Ovary (tissue), 7 donors: ENCODE measurements at regions not wholly inside any gene's neighbourhood (a gene's known extent, or its start where the extent isn't known, plus 50 kb on each side); places are given as distances from the start of the nearest gene placed in this dataset.

Source experiments
- DNase-seq, 5 donors: peaks; one replicate each; pipeline ENCODE4 v3.0.0-alpha.2; 2019 to 2020
- H3K27ac ChIP-seq, 2 donors: fragments of 200-600 bp; one replicate each; pipeline versions ENCODE4 v1.5.1 to v1.8.0; 2019 to 2022
- H3K27me3 ChIP-seq: fragments of 200-600 bp; one replicate; pipeline ENCODE4 v1.8.0; 2022
- H3K36me3 ChIP-seq: fragments of 200-600 bp; sonication (generic); one replicate; pipeline ENCODE4 v1.5.1; 2019
- H3K4me1 ChIP-seq: one replicate; pipeline ENCODE4 v1.8.1; 2013; ENCODE audit warnings: mild to moderate bottlenecking, moderate library complexity; ENCODE audit not compliant: insufficient read depth
- H3K4me3 ChIP-seq: fragments of 200-600 bp; sonication (generic); one replicate; pipeline ENCODE4 v1.5.1; 2017
- H3K9me3 ChIP-seq, 2 donors: fragments of 200-600 bp in 1 of 2; sonication (generic) in 1 of 2; one replicate each; pipeline versions ENCODE4 v1.5.1 to v1.8.1; 2013 to 2019; ENCODE audit warnings: mild to moderate bottlenecking in 1 of 2, moderate library complexity in 1 of 2
- EP300 ChIP-seq: sonication (generic); formaldehyde crosslinking; IDR thresholded peaks from one replicate; pipeline ENCODE4 v1.6.1; 2017; ENCODE audit warnings: antibody characterized with exemption
- POLR2A ChIP-seq: fragments of 450-650 bp; IDR thresholded peaks from one replicate; pipeline ENCODE4 v1.6.1; 2017; ENCODE audit warnings: antibody characterized with exemption, mild to moderate bottlenecking, moderate library complexity
- WGBS, 3 donors: extraction: QIAGEN DNeasy Blood & Tissue Kit in 1 of 3; methylation state at CpG; one replicate each; pipeline versions ENCODE4 v1.1.5 to v1.1.7; 2013 to 2017; 5-methylcytosine and 5-hydroxymethylcytosine counted together
- intact Hi-C, 4 donors: fragments of 100-400 bp; cut with DNase I; formaldehyde crosslinking; loops; one replicate each; pipeline versions ENCODE4 v1.11.0 to v1.15.1; 2022 to 2023
- TF ChIP-seq, protein P1 (sequence below), 3 donors: fragments of 450-650 bp in 2 of 3; fragments of 200-600 bp in 1 of 3; IDR thresholded peaks; one replicate each; pipeline versions ENCODE4 v1.5.1 to v1.8.0; 2016 to 2022; ENCODE audit warnings: antibody characterized with exemption in 3 of 3, mild to moderate bottlenecking in 1 of 3
- donor health status: DM: no; HTN: no; CAD: no; lungs with moderate emphysema.
- donor health status: DM: no; HTN: no; CAD: no.
- donor health status: Bipolar disorder and iron deficiency.
- donor health status: DM: no; HTN: no; CAD: no.
- donor health status: DM: yes; HTN: yes; CAD: no.

DNA sequence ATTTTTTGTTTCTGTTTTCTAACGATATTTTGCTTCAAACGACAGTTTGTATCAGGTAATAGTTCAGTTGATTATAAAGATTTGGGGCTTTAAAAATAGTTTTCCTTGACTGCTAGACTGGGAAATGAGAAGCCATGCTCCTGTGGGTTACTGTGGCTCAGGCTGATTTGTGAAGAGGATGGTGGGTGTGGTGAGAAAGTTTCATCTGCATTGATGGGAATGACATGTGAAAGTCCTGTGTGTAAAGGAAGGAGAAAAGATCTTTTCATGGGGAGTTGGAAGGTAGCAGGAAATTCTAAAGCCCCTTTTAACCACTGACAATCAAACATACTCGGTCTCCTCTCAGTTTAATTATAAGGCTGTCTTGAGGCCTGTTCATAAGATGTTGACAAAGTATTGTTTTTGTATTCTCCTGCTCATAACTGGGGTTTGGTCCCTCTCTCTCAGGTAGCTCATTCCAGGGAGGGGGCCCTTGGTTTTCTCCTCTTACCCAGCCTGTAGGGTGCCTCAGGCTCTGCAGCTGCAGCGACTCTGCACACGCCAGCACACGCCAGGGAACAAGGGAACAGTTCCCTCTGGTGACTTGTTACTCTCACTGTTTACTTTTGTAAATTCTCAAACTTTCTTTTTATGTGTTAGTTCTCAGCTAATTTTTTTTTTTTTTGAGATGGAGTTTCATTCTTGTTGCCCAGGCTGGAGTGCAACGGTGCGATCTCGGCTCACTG, 91.6 kb downstream of the CARTPT start:
- H3K4me3 ChIP-seq: no peak overlapping the region

DNA sequence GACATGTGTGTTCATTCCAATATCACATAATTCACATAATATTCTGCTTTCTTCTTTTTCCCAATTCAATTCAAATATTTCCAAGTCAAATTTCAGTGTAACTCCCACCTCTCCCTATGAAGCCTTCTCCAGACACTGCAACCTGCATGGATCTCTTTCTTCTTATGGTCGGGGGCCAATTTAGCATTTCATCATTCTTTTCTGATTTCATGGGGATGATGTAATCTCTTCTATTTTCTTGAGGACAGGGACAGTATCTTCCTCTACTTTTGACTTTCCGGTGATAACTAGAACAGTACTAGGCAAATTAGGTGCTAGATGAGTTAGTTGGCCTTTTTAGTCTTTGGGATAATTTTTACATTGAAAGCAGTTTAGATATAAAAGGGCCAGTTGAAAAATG, 92.7 kb downstream of the CARTPT start:
- Histone ChIP-seq H3K27me3 (no peaks in the 10 kb centered on the region), H3K36me3 (no peaks in the 10 kb centered on the region), H3K9me3 (no peaks in the 10 kb centered on the region), H3K4me3 (no peak overlapping the region), H3K27ac (no peak overlapping the region), H3K4me1 (no peaks in the 10 kb centered on the region)
- intact Hi-C loops: no loop called here
- no peak for DNase-seq
- TF ChIP-seq, protein P1, sequence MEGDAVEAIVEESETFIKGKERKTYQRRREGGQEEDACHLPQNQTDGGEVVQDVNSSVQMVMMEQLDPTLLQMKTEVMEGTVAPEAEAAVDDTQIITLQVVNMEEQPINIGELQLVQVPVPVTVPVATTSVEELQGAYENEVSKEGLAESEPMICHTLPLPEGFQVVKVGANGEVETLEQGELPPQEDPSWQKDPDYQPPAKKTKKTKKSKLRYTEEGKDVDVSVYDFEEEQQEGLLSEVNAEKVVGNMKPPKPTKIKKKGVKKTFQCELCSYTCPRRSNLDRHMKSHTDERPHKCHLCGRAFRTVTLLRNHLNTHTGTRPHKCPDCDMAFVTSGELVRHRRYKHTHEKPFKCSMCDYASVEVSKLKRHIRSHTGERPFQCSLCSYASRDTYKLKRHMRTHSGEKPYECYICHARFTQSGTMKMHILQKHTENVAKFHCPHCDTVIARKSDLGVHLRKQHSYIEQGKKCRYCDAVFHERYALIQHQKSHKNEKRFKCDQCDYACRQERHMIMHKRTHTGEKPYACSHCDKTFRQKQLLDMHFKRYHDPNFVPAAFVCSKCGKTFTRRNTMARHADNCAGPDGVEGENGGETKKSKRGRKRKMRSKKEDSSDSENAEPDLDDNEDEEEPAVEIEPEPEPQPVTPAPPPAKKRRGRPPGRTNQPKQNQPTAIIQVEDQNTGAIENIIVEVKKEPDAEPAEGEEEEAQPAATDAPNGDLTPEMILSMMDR (IDR thresholded peaks at IDR 0.05): no peak
- no peak for TF ChIP-seq POLR2A
- no peak for TF ChIP-seq EP300
- WGBS, 3 donors: 93 to 98% (median 95%) methylated on average over 2 of the region's 2 CpGs

More for the DNA sequence above, 91.6 kb downstream of the CARTPT start:
- Histone ChIP-seq H3K27me3 (no peaks in the 10 kb centered on the region), H3K27ac (no peak overlapping the region), H3K9me3 (no peaks in the 10 kb centered on the region), H3K4me1 (no peaks in the 10 kb centered on the region), H3K36me3 (no peaks in the 10 kb centered on the region)
- 81 to 87% (median 84%) methylated on average over 9 of the region's 9 CpGs for WGBS, 3 donors
- TF ChIP-seq, protein P1 (IDR thresholded peaks at IDR 0.05): no peak
- no peak for TF ChIP-seq EP300
- no peak for DNase-seq
- intact Hi-C loops: no loop called here

DNA sequence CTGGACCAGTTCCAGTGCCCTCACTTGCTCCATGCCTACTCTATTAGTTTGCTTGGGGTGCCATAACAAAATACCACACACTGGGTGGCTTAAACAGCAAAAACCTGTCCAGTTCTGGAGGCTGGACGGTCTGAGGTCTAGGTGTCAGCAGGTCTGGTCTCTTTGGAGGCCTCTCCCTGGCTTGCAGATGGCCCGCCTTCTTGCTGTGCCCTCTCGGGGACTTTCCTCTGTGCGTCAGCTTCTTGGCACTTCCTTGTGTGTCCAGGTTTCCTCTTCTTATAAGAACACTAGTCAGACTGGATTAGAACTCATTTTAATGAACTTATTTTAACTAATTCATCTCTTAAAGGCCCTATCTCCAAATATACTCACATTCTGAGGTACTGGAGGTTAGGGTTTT, 97.2 kb downstream of the CARTPT start:
- TF ChIP-seq POLR2A (no peak), EP300 (no peak)
- TF ChIP-seq, protein P1 (IDR thresholded peaks at IDR 0.05): no peak
- H3K4me1 ChIP-seq: no peaks in the 10 kb centered on the region
- intact Hi-C loops: no loop called here
- H3K27ac ChIP-seq: no peak overlapping the region
- no peaks in the 10 kb centered on the region for H3K36me3 ChIP-seq
- 59 to 81% (median 69%) methylated on average over 4 of the region's 4 CpGs for whole genome bisulfite sequencing, 3 donors
- no peaks in the 10 kb centered on the region for H3K27me3 ChIP-seq
- no peak overlapping the region for H3K4me3 ChIP-seq
- no peaks in the 10 kb centered on the region for H3K9me3 ChIP-seq
- no peak for DNase-seq

DNA sequence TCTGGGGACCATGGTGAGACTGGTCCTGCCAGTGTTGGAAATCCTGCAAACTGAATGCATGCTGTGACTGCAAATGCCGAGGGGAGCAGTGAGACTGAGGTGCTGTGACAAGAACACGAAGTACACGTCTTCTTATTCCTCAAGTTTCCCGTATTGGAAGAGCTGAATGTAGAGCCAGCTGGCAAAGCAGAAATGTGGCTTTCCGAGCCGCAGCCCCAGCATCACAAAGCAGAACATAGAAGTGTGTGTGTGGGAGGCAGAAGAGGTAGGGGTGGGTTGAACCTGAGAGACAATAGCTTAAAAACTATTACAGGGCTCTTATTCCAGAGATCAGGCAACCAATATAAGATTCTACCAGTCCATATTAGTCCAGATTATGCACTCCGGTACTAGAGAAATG, 98.8 kb downstream of the CARTPT start:
- Histone ChIP-seq H3K4me3 (no peak overlapping the region), H3K36me3 (no peaks in the 10 kb centered on the region), H3K9me3 (no peaks in the 10 kb centered on the region), H3K4me1 (no peaks in the 10 kb centered on the region), H3K27me3 (no peaks in the 10 kb centered on the region), H3K27ac (no peak overlapping the region)
- DNase-seq: no peak
- WGBS, 3 donors: 83 to 90% (median 87%) methylated on average over 7 of the region's 7 CpGs
- no peak for TF ChIP-seq POLR2A
- no peak for TF ChIP-seq EP300
- TF ChIP-seq, protein P1 (IDR thresholded peaks at IDR 0.05): no peak
- intact Hi-C loops: no loop called here
